ENCODE measurements at regions not wholly inside any gene's neighbourhood (a gene's known extent, or its start where the extent isn't known, plus 50 kb on each side); places are given as distances from the start of the nearest gene placed in this dataset.

- no peak for DNase-seq (ENCODE audit: low spot score)
These were observed 381.6 kb downstream of the SIPA1L2 start for GRCh38 chr1:232248276-232248820.

- DNase-seq (ENCODE audit: low spot score) = no peak
These were observed 382.3 kb downstream of the SIPA1L2 start for GRCh38 chr1:232247669-232248068.

GRCh38 chr1:232244426-232244825 lies 385.5 kb downstream of the SIPA1L2 start:
- DNase-seq (ENCODE audit: low spot score) = no peak

GRCh38 chr1:232239998-232240397 lies 389.9 kb downstream of the SIPA1L2 start:
- DNase-seq (ENCODE audit: low spot score) = no peak

GRCh38 chr1:232239522-232239921 lies 390.4 kb downstream of the SIPA1L2 start:
- DNase-seq (ENCODE audit: low spot score) = no peak

GRCh38 chr1:232238009-232238408 lies 391.9 kb downstream of the SIPA1L2 start:
- no peak for DNase-seq (ENCODE audit: low spot score)

GRCh38 chr1:232227306-232227705 lies 402.6 kb downstream of the SIPA1L2 start:
- DNase-seq (ENCODE audit: low spot score) = no peak

GRCh38 chr1:232226197-232226712 lies 403.7 kb downstream of the SIPA1L2 start:
- peak; percentile 69 for DNase-seq (ENCODE audit: low spot score)

- DNase-seq (ENCODE audit: low spot score) = no peak
These were observed 404.4 kb downstream of the SIPA1L2 start for GRCh38 chr1:232225336-232226131.

- no peak for DNase-seq (ENCODE audit: low spot score)
These were observed 406.0 kb downstream of the SIPA1L2 start for GRCh38 chr1:232223887-232224286.

- DNase-seq (ENCODE audit: low spot score) = no peak
These were observed 406.7 kb downstream of the SIPA1L2 start for GRCh38 chr1:232223183-232223708.

- no peak for DNase-seq (ENCODE audit: low spot score)
These were observed 407.3 kb downstream of the SIPA1L2 start for GRCh38 chr1:232222614-232223013.

GRCh38 chr1:232221802-232222499 lies 408.0 kb downstream of the SIPA1L2 start:
- no peak for DNase-seq (ENCODE audit: low spot score)

GRCh38 chr1:232218955-232219865 lies 410.7 kb downstream of the SIPA1L2 start:
- DNase-seq (ENCODE audit: low spot score) = peak; percentile 33

GRCh38 chr1:232213928-232214327 lies 416.0 kb downstream of the SIPA1L2 start:
- no peak for DNase-seq (ENCODE audit: low spot score)

GRCh38 chr1:232212253-232212652 lies 417.7 kb downstream of the SIPA1L2 start:
- DNase-seq (ENCODE audit: low spot score) = no peak

GRCh38 chr1:232211149-232211548 lies 418.8 kb downstream of the SIPA1L2 start:
- DNase-seq (ENCODE audit: low spot score) = peak; percentile 14

GRCh38 chr1:232209357-232209756 lies 420.6 kb downstream of the SIPA1L2 start:
- no peak for DNase-seq (ENCODE audit: low spot score)

GRCh38 chr1:232207073-232207866 lies 422.7 kb downstream of the SIPA1L2 start:
- DNase-seq (ENCODE audit: low spot score) = no peak

- no peak for DNase-seq (ENCODE audit: low spot score)
These were observed 425.7 kb downstream of the SIPA1L2 start for GRCh38 chr1:232204269-232204668.

GRCh38 chr1:232201024-232201423 lies 428.9 kb downstream of the SIPA1L2 start:
- no peak for DNase-seq (ENCODE audit: low spot score)
